ENCODE measurements at regions not wholly inside any gene's neighbourhood (a gene's known extent, or its start where the extent isn't known, plus 50 kb on each side); places are given as distances from the start of the nearest gene placed in this dataset.
"Not testable (repeated sequence)": the region's sequence is repeated elsewhere in the genome, so short reads cannot be mapped to it uniquely, and the experiment has no call there.

- H3K36me3 ChIP-seq (ENCODE audit: control insufficient read depth, insufficient read depth, low read length), result no peaks in the 10 kb centered on the region
- peaks cover 11% of the 10 kb centered on the region for H3K27me3 ChIP-seq (ENCODE audit: control insufficient read depth, insufficient read depth, low read length)
- H3K9ac ChIP-seq (ENCODE audit: insufficient read depth, low read length), result no peak overlapping the region
- H3K79me2 ChIP-seq (ENCODE audit: control insufficient read depth, insufficient read depth, low read length), result no peaks in the 10 kb centered on the region
- no peak for DNase-seq (ENCODE audit: low read depth in 2 of 2)
- no peaks in the 10 kb centered on the region for H3K9me3 ChIP-seq (ENCODE audit: control insufficient read depth, insufficient read depth, low read depth, low read length)
- H3K4me2 ChIP-seq (ENCODE audit: extremely low read depth, insufficient read depth, low read length), result no peak overlapping the region
- H3K4me1 ChIP-seq (ENCODE audit: control insufficient read depth, extremely low read depth, insufficient read depth, low read length), result no peaks in the 10 kb centered on the region
- H2AFZ ChIP-seq (ENCODE audit: low read length), result no peak overlapping the region
- no peaks in the 10 kb centered on the region for H4K20me1 ChIP-seq (ENCODE audit: control insufficient read depth, extremely low read depth, insufficient read depth, low read length)
- TF ChIP-seq, protein P1, sequence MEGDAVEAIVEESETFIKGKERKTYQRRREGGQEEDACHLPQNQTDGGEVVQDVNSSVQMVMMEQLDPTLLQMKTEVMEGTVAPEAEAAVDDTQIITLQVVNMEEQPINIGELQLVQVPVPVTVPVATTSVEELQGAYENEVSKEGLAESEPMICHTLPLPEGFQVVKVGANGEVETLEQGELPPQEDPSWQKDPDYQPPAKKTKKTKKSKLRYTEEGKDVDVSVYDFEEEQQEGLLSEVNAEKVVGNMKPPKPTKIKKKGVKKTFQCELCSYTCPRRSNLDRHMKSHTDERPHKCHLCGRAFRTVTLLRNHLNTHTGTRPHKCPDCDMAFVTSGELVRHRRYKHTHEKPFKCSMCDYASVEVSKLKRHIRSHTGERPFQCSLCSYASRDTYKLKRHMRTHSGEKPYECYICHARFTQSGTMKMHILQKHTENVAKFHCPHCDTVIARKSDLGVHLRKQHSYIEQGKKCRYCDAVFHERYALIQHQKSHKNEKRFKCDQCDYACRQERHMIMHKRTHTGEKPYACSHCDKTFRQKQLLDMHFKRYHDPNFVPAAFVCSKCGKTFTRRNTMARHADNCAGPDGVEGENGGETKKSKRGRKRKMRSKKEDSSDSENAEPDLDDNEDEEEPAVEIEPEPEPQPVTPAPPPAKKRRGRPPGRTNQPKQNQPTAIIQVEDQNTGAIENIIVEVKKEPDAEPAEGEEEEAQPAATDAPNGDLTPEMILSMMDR (conservative IDR thresholded peaks at IDR 0.05 in 1 of 2, IDR thresholded peaks at IDR 0.05 in 1 of 2; ENCODE audit: low read depth in 1 of 2, low read length in 2 of 2), result no peak
- TF ChIP-seq EZH2 (IDR thresholded peaks at IDR 0.05; ENCODE audit: low read length, missing control alignments), result no peak
- H3K4me3 ChIP-seq (replicated peaks in 1 of 4; ENCODE audit: control extremely low read depth in 1 of 4, insufficient read depth in 1 of 4, low read depth in 3 of 4, low read length in 4 of 4), result no peak overlapping the region
- no peak overlapping the region for H3K27ac ChIP-seq (ENCODE audit: insufficient read depth, low read length)
Observed at GRCh38 chr4:121584836-121585235, 111.9 kb downstream of the ANXA5 start.

DNA sequence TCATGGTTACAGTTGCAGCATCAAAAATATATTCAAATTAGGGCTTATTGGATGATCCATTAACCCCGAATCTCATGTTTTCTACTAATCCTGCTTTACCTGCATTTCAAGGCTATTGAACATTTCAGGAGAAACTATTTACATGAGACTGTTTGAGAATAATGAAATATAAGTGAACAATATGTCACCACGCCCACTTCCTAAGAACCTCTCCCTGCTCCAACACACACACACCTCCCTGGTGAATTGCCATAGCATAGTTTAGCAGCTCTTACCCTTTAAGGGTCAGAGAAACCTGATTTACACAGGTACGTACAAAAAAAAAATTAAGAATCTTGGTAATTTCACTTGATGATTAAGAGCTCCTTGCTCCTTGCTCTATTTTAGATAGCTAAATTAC is 113.4 kb downstream of the ANXA5 start:
- Histone ChIP-seq H3K27ac (ENCODE audit: insufficient read depth, low read length) (no peak overlapping the region), H3K4me2 (ENCODE audit: extremely low read depth, insufficient read depth, low read length) (no peak overlapping the region), H3K36me3 (ENCODE audit: control insufficient read depth, insufficient read depth, low read length) (no peaks in the 10 kb centered on the region), H3K9me3 (ENCODE audit: control insufficient read depth, insufficient read depth, low read depth, low read length) (no peaks in the 10 kb centered on the region), H2AFZ (ENCODE audit: low read length) (no peak overlapping the region), H3K4me3 (replicated peaks in 1 of 4; ENCODE audit: control extremely low read depth in 1 of 4, insufficient read depth in 1 of 4, low read depth in 3 of 4, low read length in 4 of 4) (no peak overlapping the region), H3K27me3 (ENCODE audit: control insufficient read depth, insufficient read depth, low read length) (peaks cover 9% of the 10 kb centered on the region), H3K4me1 (ENCODE audit: control insufficient read depth, extremely low read depth, insufficient read depth, low read length) (no peaks in the 10 kb centered on the region), H4K20me1 (ENCODE audit: control insufficient read depth, extremely low read depth, insufficient read depth, low read length) (no peaks in the 10 kb centered on the region), H3K79me2 (ENCODE audit: control insufficient read depth, insufficient read depth, low read length) (no peaks in the 10 kb centered on the region), H3K9ac (ENCODE audit: insufficient read depth, low read length) (no peak overlapping the region)
- no peak for DNase-seq (ENCODE audit: low read depth in 2 of 2)
- TF ChIP-seq, protein P1 (conservative IDR thresholded peaks at IDR 0.05 in 1 of 2, IDR thresholded peaks at IDR 0.05 in 1 of 2; ENCODE audit: low read depth in 1 of 2, low read length in 2 of 2), result no peak
- TF ChIP-seq EZH2 (IDR thresholded peaks at IDR 0.05; ENCODE audit: low read length, missing control alignments), result no peak

DNA sequence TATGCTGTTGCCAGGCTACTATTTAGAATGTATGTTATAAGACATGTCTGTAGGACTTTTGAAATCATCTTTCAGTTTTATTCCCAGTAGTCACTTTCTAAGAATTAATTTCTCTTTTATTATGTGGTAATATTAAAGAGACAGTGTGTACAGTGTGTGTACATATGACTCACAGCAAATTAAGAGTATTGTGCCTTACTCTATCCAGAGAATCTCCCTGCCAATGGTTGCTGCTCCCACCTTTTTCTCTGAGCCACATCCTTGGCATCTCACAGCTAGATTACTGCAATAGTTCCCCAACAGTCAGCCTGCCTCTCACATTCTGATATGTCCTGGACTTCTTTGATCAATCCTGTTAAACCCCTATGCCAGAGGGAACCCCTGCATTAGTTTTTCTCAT is 114.5 kb downstream of the ANXA5 start:
- H3K4me2 ChIP-seq (ENCODE audit: extremely low read depth, insufficient read depth, low read length), result no peak overlapping the region
- TF ChIP-seq EZH2 (IDR thresholded peaks at IDR 0.05; ENCODE audit: low read length, missing control alignments), result no peak
- TF ChIP-seq, protein P1 (conservative IDR thresholded peaks at IDR 0.05 in 1 of 2, IDR thresholded peaks at IDR 0.05 in 1 of 2; ENCODE audit: low read depth in 1 of 2, low read length in 2 of 2), result no peak
- no peaks in the 10 kb centered on the region for H3K36me3 ChIP-seq (ENCODE audit: control insufficient read depth, insufficient read depth, low read length)

GRCh38 chr4:121575392-121575791 is 121.4 kb downstream of the ANXA5 start:
- not testable (repeated sequence) for H3K27me3 ChIP-seq (ENCODE audit: control insufficient read depth, insufficient read depth, low read length); H3K4me1 ChIP-seq (ENCODE audit: control insufficient read depth, extremely low read depth, insufficient read depth, low read length); H3K9me3 ChIP-seq (ENCODE audit: control insufficient read depth, insufficient read depth, low read depth, low read length); H4K20me1 ChIP-seq (ENCODE audit: control insufficient read depth, extremely low read depth, insufficient read depth, low read length); H3K36me3 ChIP-seq (ENCODE audit: control insufficient read depth, insufficient read depth, low read length); DNase-seq (ENCODE audit: low read depth in 2 of 2); H3K79me2 ChIP-seq (ENCODE audit: control insufficient read depth, insufficient read depth, low read length); H2AFZ ChIP-seq (ENCODE audit: low read length); H3K4me3 ChIP-seq (replicated peaks in 1 of 4; ENCODE audit: control extremely low read depth in 1 of 4, insufficient read depth in 1 of 4, low read depth in 3 of 4, low read length in 4 of 4); H3K4me2 ChIP-seq (ENCODE audit: extremely low read depth, insufficient read depth, low read length); H3K27ac ChIP-seq (ENCODE audit: insufficient read depth, low read length); H3K9ac ChIP-seq (ENCODE audit: insufficient read depth, low read length)

More for the DNA sequence above, 114.5 kb downstream of the ANXA5 start:
- Histone ChIP-seq H3K9ac (ENCODE audit: insufficient read depth, low read length) (no peak overlapping the region), H3K27me3 (ENCODE audit: control insufficient read depth, insufficient read depth, low read length) (peaks cover 5% of the 10 kb centered on the region), H3K4me3 (replicated peaks in 1 of 4; ENCODE audit: control extremely low read depth in 1 of 4, insufficient read depth in 1 of 4, low read depth in 3 of 4, low read length in 4 of 4) (no peak overlapping the region), H3K79me2 (ENCODE audit: control insufficient read depth, insufficient read depth, low read length) (no peaks in the 10 kb centered on the region), H3K9me3 (ENCODE audit: control insufficient read depth, insufficient read depth, low read depth, low read length) (no peaks in the 10 kb centered on the region), H4K20me1 (ENCODE audit: control insufficient read depth, extremely low read depth, insufficient read depth, low read length) (no peaks in the 10 kb centered on the region), H3K4me1 (ENCODE audit: control insufficient read depth, extremely low read depth, insufficient read depth, low read length) (no peaks in the 10 kb centered on the region), H2AFZ (ENCODE audit: low read length) (no peak overlapping the region), H3K27ac (ENCODE audit: insufficient read depth, low read length) (no peak overlapping the region)
- DNase-seq (ENCODE audit: low read depth in 2 of 2), result no peak
